GM21390 (cell line): ENCODE measurements at regions not wholly inside any gene's neighbourhood (a gene's known extent, or its start where the extent isn't known, plus 50 kb on each side); places are given as distances from the start of the nearest gene placed in this dataset.

ENCODE experiments used
- ATAC-seq: cut with Tn5 transposase; IDR thresholded peaks from one replicate; pipeline ENCODE4 v1.9.1; 2021; ENCODE audit not compliant: unreplicated experiment

- ATAC-seq = no peak
These were observed 163.9 kb downstream of the TSEN15 start for GRCh38 chr1:184215274-184215925.

GRCh38 chr1:184218458-184219075 is 167.0 kb downstream of the TSEN15 start:
- no peak for ATAC-seq

DNA sequence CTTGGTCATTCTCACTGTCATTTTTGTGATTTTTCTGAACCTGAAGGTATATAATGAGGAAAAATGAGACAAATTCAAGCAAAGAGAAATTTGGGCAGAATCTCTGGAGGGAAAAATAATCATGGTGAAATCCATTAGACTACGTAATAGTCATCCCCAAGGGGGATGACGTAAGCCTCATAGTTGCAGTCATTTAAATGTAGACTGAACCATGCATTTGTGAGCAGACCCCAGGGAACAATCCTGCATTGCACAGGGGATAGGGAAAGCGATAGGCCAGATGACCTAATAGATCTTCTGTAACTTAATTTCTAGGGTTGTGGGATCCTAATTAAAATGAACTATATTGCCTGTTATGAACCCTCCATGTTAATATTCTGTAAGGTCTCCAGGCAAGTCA is 167.4 kb upstream of the C1orf21 start:
- no peak for ATAC-seq

- ATAC-seq = no peak
These were observed 166.9 kb upstream of the C1orf21 start for GRCh38 chr1:184219883-184220282.

- ATAC-seq = no peak
These were observed 165.7 kb upstream of the C1orf21 start for GRCh38 chr1:184221087-184221486.

DNA sequence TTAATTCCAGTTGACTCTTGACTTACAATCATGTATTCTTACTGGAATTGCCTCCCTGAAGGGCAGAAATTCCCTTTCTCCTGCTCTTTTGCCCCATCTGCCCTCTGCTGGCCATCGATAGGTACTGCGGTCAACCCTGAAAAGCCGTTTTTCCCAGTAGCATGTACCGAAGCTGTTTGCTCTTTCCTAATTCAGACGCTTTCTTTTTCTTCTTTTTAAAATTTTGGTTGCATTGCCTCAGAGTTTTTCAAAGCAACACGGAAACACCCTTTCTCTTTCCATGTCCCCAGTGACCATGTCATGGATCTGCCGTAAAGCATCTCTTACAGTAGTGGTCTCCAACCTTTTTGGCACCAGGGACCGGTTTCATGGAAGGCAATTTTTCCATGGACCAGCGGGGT is 164.2 kb upstream of the C1orf21 start:
- ATAC-seq = no peak

DNA sequence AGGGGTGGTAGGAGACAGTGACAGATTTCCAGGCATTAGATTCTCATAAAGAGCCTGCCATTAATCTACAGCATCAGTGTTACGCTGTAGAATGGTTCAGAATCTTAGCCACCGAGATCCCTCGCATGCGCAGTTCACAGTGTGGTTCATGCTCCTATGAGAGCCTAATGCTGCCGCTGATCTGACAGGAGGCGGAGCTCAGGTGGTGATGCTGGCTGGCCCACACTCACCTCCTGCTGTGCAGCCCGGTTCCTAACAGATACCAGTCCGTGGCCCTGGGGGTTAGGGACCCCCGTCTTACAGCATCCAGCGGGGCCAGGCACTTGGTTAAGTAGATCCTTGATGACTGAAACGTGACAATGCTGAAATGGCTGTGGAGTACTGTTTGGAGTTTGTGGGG is 163.6 kb upstream of the C1orf21 start:
- ATAC-seq = no peak

DNA sequence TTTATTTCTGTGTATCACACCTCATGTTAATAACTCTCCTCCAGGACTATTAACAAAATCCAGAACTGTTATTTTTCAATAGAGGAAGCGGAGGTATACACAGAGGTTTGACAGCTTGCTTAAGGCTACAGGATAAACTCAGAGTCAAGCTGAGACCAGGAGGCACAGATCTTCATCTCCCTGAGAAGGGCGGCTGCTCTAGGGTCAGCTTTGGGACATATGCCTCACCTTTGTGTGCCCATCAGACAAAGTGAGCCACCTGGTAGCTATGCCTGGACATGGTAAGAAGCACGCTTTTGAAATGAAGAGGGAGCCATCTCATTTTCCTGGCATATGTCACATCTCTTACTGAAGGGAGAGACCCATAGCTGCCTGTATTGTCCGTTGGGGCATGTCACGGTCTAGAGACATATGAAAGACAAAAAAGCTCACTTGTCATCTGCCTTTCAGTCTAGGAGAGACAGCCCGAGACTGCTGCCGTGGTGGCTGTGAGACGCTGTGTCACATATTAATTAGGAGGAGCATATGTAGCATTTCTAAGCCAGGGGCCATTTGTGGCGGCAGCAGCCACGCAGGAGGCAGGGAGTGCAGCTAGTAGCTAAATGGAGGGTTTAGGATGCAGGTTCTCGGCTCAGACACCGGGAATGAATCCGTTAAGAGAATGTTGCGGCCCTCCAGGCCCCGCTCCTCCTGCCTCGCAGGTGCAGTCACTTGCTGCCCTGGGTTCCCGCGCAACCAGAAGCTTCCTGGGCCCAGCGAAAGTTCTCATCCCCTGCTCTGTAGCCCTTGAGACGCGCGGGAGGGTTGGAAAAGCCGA is 161.3 kb upstream of the C1orf21 start:
- no peak for ATAC-seq

- ATAC-seq = no peak
These were observed 160.7 kb upstream of the C1orf21 start for GRCh38 chr1:184226100-184226487.

GRCh38 chr1:184228558-184228957 is 158.3 kb upstream of the C1orf21 start:
- ATAC-seq = no peak

DNA sequence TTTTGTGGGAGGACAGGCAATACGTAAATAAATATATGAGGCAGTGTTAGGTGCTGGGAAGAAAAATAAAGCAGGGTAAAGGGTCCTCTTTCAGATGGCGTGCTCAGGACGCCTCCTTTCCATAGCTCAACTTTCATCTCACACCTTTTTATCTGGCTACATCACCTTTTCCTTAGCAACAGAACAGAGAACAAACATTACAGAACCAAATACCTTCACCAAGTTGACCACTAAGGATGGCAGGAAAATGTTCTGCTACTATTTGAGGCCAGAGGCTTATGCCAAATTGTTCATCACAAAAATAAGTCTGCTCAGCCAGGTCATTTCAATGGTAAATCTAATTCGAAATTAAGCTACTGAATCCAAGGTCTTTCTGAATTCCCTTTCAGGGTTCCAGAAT is 149.2 kb upstream of the C1orf21 start:
- no peak for ATAC-seq

- ATAC-seq = no peak
These were observed 145.4 kb upstream of the C1orf21 start for GRCh38 chr1:184241446-184241845.

GRCh38 chr1:184242507-184242943 is 144.3 kb upstream of the C1orf21 start:
- ATAC-seq = no peak

GRCh38 chr1:184244962-184245361 is 141.9 kb upstream of the C1orf21 start:
- no peak for ATAC-seq

DNA sequence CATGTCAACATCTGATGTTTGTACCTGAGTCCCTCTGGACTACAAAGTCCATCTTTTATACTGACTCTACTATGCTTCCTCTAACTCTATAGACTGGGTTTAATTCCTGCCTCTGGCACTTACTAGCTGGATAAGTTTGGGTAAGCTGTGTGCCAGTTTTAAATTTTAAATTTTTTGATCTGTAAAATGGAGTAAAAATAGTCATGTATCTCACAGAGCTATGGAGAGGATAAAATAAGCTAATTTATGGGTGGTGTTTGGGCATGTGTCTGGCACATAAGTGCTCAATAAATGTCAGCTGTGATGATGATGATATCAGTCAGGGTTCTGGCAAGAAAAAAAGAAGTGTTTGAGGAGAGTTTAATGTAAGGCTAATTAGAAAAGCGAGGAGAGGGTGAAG is 139.2 kb upstream of the C1orf21 start:
- ATAC-seq = no peak

DNA sequence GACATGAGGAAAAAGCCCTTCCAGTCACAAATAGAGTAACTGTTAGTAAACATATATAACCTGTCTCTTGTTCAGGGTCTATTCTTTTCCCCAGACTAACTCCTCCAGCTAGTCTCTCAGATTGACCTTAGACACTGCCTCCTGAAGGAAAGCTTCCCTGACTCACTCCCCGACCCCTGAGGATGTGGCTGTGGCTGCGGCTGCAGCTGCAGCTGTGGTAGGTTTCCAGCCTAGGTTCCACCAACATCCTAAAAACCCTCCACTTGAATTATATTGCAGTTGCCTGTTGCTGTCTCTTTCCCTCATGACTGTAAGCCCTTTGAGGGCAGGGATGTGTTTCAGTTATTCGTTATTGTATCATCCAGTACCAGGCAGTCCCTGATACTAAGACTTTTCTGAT is 132.9 kb upstream of the C1orf21 start:
- no peak for ATAC-seq

DNA sequence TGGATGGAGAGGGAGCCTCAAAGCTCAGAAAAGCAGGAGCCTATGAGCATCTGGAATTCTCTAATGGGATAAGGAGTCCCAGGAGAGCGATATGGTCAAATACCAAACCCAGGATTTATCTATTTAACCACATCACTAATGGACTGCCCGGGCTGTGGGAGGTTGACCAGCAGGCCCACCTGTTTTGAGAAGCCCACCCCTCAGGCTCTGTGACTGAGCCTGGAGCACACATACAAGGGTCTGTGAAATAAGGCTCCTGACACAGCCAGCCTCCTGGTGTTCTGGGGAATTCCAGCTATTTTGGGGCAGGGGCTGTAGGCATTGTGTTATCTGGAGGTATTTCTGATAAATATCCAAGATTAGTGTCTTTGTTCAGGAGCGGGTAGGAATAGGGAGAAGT is 132.0 kb upstream of the C1orf21 start:
- ATAC-seq = no peak

- no peak for ATAC-seq
These were observed 131.3 kb upstream of the C1orf21 start for GRCh38 chr1:184255560-184255959.

DNA sequence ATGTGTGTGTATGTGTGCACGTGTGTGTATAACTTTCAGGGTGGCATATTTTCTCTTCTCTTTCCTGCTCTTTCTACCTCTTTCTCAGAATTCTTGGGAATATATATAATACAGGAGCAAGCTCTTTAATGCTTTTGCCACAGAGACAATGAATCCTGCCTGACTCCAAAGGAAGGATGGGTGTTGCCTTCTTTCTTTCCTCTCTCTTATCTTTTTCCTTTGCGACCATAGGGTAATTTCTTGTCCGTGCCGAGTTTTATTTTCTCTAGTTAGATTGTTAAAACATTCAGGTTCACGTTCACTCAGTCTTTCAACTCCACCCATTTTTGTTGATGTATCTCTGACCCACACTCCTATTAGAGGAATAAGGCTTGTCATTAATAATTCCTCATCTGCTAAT is 129.0 kb upstream of the C1orf21 start:
- no peak for ATAC-seq

DNA sequence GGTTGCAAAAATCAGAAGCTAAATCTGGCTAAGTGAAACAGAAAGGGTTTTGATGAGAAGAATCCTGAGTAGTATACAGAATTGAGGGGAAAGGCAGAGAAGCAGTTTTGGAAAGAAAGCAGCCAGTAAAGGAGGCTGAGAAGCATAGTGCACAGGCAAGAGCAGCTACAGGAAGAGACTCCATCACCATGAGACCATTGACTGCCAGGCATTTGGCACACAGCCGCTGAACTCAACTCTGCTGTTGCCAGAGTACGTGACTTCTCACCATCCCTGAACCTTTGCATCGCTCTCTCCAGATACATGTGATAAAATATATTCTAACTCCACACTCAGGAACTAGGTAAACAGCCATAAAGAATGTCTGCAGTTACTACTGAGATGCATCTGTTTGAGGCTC is 128.3 kb upstream of the C1orf21 start:
- no peak for ATAC-seq

GRCh38 chr1:184260382-184260781 is 126.4 kb upstream of the C1orf21 start:
- ATAC-seq = no peak

DNA sequence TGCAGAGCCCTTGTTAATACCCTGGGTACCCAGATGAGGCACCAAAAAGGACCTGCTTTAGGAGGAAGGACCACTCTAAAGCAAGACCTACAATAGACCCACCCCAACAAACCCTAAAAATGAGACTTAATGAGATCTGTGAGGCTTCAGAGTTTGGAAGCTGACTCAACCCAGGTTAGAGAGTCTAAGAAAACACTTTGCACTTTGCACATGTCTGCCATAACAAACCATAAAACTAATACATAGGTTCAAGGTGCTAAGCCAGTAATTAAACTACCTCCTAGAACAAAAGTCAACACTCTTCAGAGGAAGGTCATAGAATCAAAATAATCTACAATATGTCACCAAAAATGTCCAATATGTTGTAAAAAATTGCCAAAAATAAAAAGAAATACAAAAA is 124.7 kb upstream of the C1orf21 start:
- ATAC-seq = no peak
